AG09309 (cell line): ENCODE measurements at regions not wholly inside any gene's neighbourhood (a gene's known extent, or its start where the extent isn't known, plus 50 kb on each side); places are given as distances from the start of the nearest gene placed in this dataset.

Experiments used
- DNase-seq: peaks from one replicate; pipeline ENCODE4 v3.0.0-alpha.2; 2010; ENCODE audit warnings: low read depth
- H3K4me3 ChIP-seq: 2 replicates; pipeline ENCODE4 v1.5.1; 2011; ENCODE audit warnings: mild to moderate bottlenecking, low read depth, low read length, moderate library complexity; ENCODE audit not compliant: control insufficient read depth
- CTCF ChIP-seq: IDR thresholded peaks from 2 replicates; pipeline ENCODE4 v1.5.1; 2011; ENCODE audit warnings: mild to moderate bottlenecking, low read depth, low read length, inconsistent platforms; ENCODE audit not compliant: insufficient read depth, control insufficient read depth; ENCODE audit errors: missing control alignments

GRCh38 chr10:57141708-57142107 is 780.6 kb upstream of the ZWINT start:
- no peak for DNase-seq
- no peak for TF ChIP-seq CTCF
- H3K4me3 ChIP-seq = no peak overlapping the region

- H3K4me3 ChIP-seq = no peak overlapping the region
- no peak for TF ChIP-seq CTCF
- DNase-seq = no peak
Measured at GRCh38 chr10:57119684-57120083, 758.6 kb upstream of the ZWINT start.

GRCh38 chr10:57113545-57113944 is 752.5 kb upstream of the ZWINT start:
- H3K4me3 ChIP-seq = no peak overlapping the region
- TF ChIP-seq CTCF = no peak
- DNase-seq = no peak

GRCh38 chr10:57102236-57102635 is 741.2 kb upstream of the ZWINT start:
- no peak for TF ChIP-seq CTCF
- H3K4me3 ChIP-seq = no peak overlapping the region

GRCh38 chr10:57098146-57098545 is 737.1 kb upstream of the ZWINT start:
- no peak overlapping the region for H3K4me3 ChIP-seq
- DNase-seq = no peak
- TF ChIP-seq CTCF = no peak

More at GRCh38 chr10:57102236-57102635, 741.2 kb upstream of the ZWINT start:
- no peak for DNase-seq

GRCh38 chr10:57096044-57096443 is 735.0 kb upstream of the ZWINT start:
- DNase-seq = no peak
- no peak overlapping the region for H3K4me3 ChIP-seq
- no peak for TF ChIP-seq CTCF

GRCh38 chr10:57094965-57095364 is 733.9 kb upstream of the ZWINT start:
- no peak overlapping the region for H3K4me3 ChIP-seq
- DNase-seq = no peak
- no peak for TF ChIP-seq CTCF
